HEK293 (cell line): ENCODE measurements at regions not wholly inside any gene's neighbourhood (a gene's known extent, or its start where the extent isn't known, plus 50 kb on each side); places are given as distances from the start of the nearest gene placed in this dataset.

Experiments
- CTCF ChIA-PET: fragments of 350-600 bp; formaldehyde crosslinking; extraction: SDS; loops from one replicate; lab custom pipeline; 2021; ENCODE audit warnings: antibody characterized with exemption; lab: Yijun Ruan, JAX
- POLR2A ChIA-PET: fragments of 300-600 bp; formaldehyde crosslinking; extraction: SDS; loops from one replicate; lab custom pipeline; 2020; ENCODE audit warnings: antibody characterized with exemption, inconsistent platforms; lab: Yijun Ruan, JAX
- H3K27ac ChIP-seq: fragments of 200-500 bp; sonication (Bioruptor generic); 2 replicates; pipeline ENCODE4 v1.5.1; 2014; ENCODE audit warnings: low read depth, low read length, control low read depth, inconsistent platforms; ENCODE audit errors: extremely low read depth
- H3K36me3 ChIP-seq, 2 experiments: fragments of 200-500 bp in 1 of 2; sonication (Bioruptor generic) in 1 of 2; 1 replicate in 1 of 2; 2 replicates in 1 of 2; pipeline ENCODE4 v1.5.1; 2014 to 2017; ENCODE audit warnings: inconsistent platforms in 2 of 2, low read length in 2 of 2; ENCODE audit not compliant: control insufficient read depth in 2 of 2, insufficient read depth in 1 of 2
- H3K4me1 ChIP-seq: fragments of 200-500 bp; sonication (Bioruptor generic); 2 replicates; pipeline ENCODE4 v1.5.1; 2014; ENCODE audit warnings: mild to moderate bottlenecking, low read length, inconsistent platforms; ENCODE audit not compliant: control insufficient read depth, insufficient read depth
- H3K4me3 ChIP-seq: 2 replicates; pipeline ENCODE4 v1.5.1; 2011; ENCODE audit warnings: low read depth, mild to moderate bottlenecking, control low read depth, low read length, moderate library complexity
- H3K9me3 ChIP-seq: fragments of 200-500 bp; sonication (Bioruptor generic); 2 replicates; pipeline ENCODE4 v1.5.1; 2014; ENCODE audit warnings: low read depth, low read length, inconsistent platforms; ENCODE audit not compliant: control insufficient read depth, insufficient read depth
- EGR2 ChIP-seq: fragments of 450-650 bp; formaldehyde crosslinking; IDR thresholded peaks from 2 replicates; pipeline ENCODE4 v1.5.1; 2016; ENCODE audit warnings: low read depth, missing biosample characterization, missing genetic modification characterization
- ELK4 ChIP-seq: IDR thresholded peaks from 2 replicates; pipeline ENCODE4 v1.6.1; 2011; ENCODE audit warnings: mild to moderate bottlenecking, low read depth, low read length, borderline replicate concordance
- HIC1 ChIP-seq: fragments of 450-650 bp; formaldehyde crosslinking; IDR thresholded peaks from 2 replicates; pipeline ENCODE4 v1.5.1; 2016; ENCODE audit warnings: missing biosample characterization, missing genetic modification characterization
- KLF10 ChIP-seq: fragments of 450-650 bp; IDR thresholded peaks from 2 replicates; pipeline ENCODE4 v1.5.1; 2018; ENCODE audit warnings: missing biosample characterization, mild to moderate bottlenecking, missing genetic modification characterization
- RBAK ChIP-seq: fragments of 450-650 bp; formaldehyde crosslinking; IDR thresholded peaks from 2 replicates; pipeline ENCODE4 v1.5.1; 2016; ENCODE audit warnings: missing biosample characterization, missing genetic modification characterization
- ZBTB49 ChIP-seq: fragments of 450-650 bp; formaldehyde crosslinking; IDR thresholded peaks from 2 replicates; pipeline ENCODE4 v1.5.1; 2016; ENCODE audit warnings: missing biosample characterization, missing genetic modification characterization, low read depth
- ZNF132 ChIP-seq: fragments of 450-650 bp; formaldehyde crosslinking; IDR thresholded peaks from 2 replicates; pipeline ENCODE4 v1.5.1; 2017; ENCODE audit warnings: missing biosample characterization, missing genetic modification characterization, borderline replicate concordance
- ZNF354C ChIP-seq: fragments of 450-650 bp; formaldehyde crosslinking; IDR thresholded peaks from 2 replicates; pipeline ENCODE4 v1.5.1; 2016; ENCODE audit warnings: missing biosample characterization, missing genetic modification characterization, low read depth, borderline replicate concordance
- ZNF501 ChIP-seq: fragments of 450-650 bp; formaldehyde crosslinking; IDR thresholded peaks from 2 replicates; pipeline ENCODE4 v1.5.1; 2016; ENCODE audit warnings: missing biosample characterization, missing genetic modification characterization
- ZNF530 ChIP-seq: fragments of 450-650 bp; formaldehyde crosslinking; IDR thresholded peaks from 2 replicates; pipeline ENCODE4 v1.5.1; 2016; ENCODE audit warnings: low read depth, missing biosample characterization, missing genetic modification characterization
- ZNF645 ChIP-seq: fragments of 450-650 bp; formaldehyde crosslinking; IDR thresholded peaks from 2 replicates; pipeline ENCODE4; 2016; ENCODE audit warnings: missing biosample characterization, missing genetic modification characterization
- ZNF704 ChIP-seq: fragments of 450-650 bp; formaldehyde crosslinking; IDR thresholded peaks from 2 replicates; pipeline ENCODE4 v1.5.1; 2016; ENCODE audit warnings: missing biosample characterization, missing genetic modification characterization
- ZNF747 ChIP-seq: fragments of 450-650 bp; formaldehyde crosslinking; IDR thresholded peaks from 2 replicates; pipeline ENCODE4 v1.5.1; 2016; ENCODE audit warnings: missing biosample characterization, missing genetic modification characterization
- ZSCAN30 ChIP-seq: fragments of 450-650 bp; IDR thresholded peaks from 2 replicates; pipeline ENCODE4 v1.5.1; 2018; ENCODE audit warnings: missing biosample characterization, mild to moderate bottlenecking, missing genetic modification characterization, moderate library complexity
- ZXDB ChIP-seq: fragments of 450-650 bp; formaldehyde crosslinking; IDR thresholded peaks from 2 replicates; pipeline ENCODE4 v1.5.1; 2016; ENCODE audit warnings: missing biosample characterization, missing genetic modification characterization
- TF ChIP-seq, protein P1 (sequence below): fragments of 450-650 bp; formaldehyde crosslinking; IDR thresholded peaks from 2 replicates; pipeline ENCODE4 v1.5.1; 2016; ENCODE audit warnings: missing biosample characterization, missing genetic modification characterization
- TF ChIP-seq, protein P2 (sequence below): fragments of 450-650 bp; formaldehyde crosslinking; optimal IDR thresholded peaks from 2 replicates; pipeline ENCODE3; 2016; ENCODE audit warnings: missing biosample characterization, mild to moderate bottlenecking, missing genetic modification characterization
- TF ChIP-seq, protein P3 (sequence below): fragments of 450-650 bp; formaldehyde crosslinking; IDR thresholded peaks from 2 replicates; pipeline ENCODE4 v1.5.1; 2016; ENCODE audit warnings: missing biosample characterization, missing genetic modification characterization

DNA sequence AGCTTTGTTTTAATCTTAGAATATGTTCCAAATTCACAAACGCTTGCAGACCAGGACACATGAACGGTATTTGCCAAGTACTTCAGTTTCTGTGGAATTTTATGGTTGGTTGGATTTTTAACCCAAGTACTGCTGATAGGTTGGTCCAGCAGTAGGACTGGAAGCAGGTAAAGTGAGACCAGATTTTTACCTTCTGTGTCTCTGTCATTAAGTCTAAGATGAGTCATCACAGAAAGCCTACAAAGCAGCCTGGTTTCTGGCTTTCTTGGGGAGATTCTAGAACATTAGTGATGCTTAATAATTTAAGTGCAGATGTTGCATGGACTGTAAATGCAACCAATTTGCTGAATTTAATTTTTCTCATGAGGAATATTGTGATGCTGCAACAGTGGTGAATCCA lies 100.5 kb downstream of the SCG2 start (continued):
- TF ChIP-seq, protein P1, sequence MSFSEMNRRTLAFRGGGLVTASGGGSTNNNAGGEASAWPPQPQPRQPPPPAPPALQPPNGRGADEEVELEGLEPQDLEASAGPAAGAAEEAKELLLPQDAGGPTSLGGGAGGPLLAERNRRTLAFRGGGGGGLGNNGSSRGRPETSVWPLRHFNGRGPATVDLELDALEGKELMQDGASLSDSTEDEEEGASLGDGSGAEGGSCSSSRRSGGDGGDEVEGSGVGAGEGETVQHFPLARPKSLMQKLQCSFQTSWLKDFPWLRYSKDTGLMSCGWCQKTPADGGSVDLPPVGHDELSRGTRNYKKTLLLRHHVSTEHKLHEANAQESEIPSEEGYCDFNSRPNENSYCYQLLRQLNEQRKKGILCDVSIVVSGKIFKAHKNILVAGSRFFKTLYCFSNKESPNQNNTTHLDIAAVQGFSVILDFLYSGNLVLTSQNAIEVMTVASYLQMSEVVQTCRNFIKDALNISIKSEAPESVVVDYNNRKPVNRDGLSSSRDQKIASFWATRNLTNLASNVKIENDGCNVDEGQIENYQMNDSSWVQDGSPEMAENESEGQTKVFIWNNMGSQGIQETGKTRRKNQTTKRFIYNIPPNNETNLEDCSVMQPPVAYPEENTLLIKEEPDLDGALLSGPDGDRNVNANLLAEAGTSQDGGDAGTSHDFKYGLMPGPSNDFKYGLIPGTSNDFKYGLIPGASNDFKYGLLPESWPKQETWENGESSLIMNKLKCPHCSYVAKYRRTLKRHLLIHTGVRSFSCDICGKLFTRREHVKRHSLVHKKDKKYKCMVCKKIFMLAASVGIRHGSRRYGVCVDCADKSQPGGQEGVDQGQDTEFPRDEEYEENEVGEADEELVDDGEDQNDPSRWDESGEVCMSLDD (tag by site-specific recombination) = no peak
- TF ChIP-seq ZNF704 (tag by site-specific recombination) (no peak), ZSCAN30 (tag by site-specific recombination) (no peak), ZBTB49 (tag by site-specific recombination) (no peak), ZXDB (tag by site-specific recombination) (no peak), ZNF132 (tag by site-specific recombination) (no peak), ZNF501 (tag by site-specific recombination) (no peak), ZNF354C (tag by site-specific recombination) (no peak), EGR2 (no peak)

DNA sequence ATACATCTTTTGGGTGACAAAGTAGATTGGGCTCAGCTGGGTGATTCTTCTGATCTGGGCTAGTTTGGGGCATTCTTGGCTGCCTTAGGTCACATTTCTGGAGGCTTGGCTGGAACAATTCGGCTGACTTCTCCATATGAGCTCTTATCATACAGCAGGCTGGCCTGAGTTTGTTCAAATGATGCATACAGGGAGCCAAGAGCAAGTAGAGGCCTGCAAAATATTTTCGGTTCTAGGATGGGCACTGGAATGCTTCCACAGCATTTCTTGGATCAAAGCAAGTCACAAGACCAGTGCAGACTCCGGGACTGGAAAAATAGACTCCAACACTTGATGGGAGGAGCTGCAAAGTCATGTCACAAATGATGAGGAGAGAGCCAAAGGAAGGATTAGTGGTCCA lies 98.4 kb downstream of the SCG2 start:
- ChIA-PET POLR2A (no interaction called here), CTCF (no interaction called here)
- no peaks in the 10 kb centered on the region for H3K36me3 ChIP-seq
- H3K4me3 ChIP-seq = no peak overlapping the region
- no peaks in the 10 kb centered on the region for H3K9me3 ChIP-seq
- no peak overlapping the region for H3K27ac ChIP-seq
- no peaks in the 10 kb centered on the region for H3K4me1 ChIP-seq
- TF ChIP-seq ZNF747 (tag by site-specific recombination) (no peak), ZBTB49 (tag by site-specific recombination) (no peak), RBAK (tag by site-specific recombination) (no peak), HIC1 (tag by site-specific recombination) (no peak), ZNF530 (tag by site-specific recombination) (no peak), ZNF645 (tag by site-specific recombination) (no peak), ELK4 (no peak), KLF10 (tag by site-specific recombination) (no peak)
- TF ChIP-seq, protein P2, sequence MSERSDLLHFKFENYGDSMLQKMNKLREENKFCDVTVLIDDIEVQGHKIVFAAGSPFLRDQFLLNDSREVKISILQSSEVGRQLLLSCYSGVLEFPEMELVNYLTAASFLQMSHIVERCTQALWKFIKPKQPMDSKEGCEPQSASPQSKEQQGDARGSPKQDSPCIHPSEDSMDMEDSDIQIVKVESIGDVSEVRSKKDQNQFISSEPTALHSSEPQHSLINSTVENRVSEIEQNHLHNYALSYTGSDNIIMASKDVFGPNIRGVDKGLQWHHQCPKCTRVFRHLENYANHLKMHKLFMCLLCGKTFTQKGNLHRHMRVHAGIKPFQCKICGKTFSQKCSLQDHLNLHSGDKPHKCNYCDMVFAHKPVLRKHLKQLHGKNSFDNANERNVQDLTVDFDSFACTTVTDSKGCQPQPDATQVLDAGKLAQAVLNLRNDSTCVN (tag by site-specific recombination) = no peak
- TF ChIP-seq, protein P3, sequence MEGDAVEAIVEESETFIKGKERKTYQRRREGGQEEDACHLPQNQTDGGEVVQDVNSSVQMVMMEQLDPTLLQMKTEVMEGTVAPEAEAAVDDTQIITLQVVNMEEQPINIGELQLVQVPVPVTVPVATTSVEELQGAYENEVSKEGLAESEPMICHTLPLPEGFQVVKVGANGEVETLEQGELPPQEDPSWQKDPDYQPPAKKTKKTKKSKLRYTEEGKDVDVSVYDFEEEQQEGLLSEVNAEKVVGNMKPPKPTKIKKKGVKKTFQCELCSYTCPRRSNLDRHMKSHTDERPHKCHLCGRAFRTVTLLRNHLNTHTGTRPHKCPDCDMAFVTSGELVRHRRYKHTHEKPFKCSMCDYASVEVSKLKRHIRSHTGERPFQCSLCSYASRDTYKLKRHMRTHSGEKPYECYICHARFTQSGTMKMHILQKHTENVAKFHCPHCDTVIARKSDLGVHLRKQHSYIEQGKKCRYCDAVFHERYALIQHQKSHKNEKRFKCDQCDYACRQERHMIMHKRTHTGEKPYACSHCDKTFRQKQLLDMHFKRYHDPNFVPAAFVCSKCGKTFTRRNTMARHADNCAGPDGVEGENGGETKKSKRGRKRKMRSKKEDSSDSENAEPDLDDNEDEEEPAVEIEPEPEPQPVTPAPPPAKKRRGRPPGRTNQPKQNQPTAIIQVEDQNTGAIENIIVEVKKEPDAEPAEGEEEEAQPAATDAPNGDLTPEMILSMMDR = no peak
